IPS-NIHi7 (cell line): ENCODE measurements at regions not wholly inside any gene's neighbourhood (a gene's known extent, or its start where the extent isn't known, plus 50 kb on each side); places are given as distances from the start of the nearest gene placed in this dataset.

Experiments
- DNase-seq: peaks from one replicate; pipeline ENCODE4 v3.0.0; 2012; ENCODE audit warnings: mixed read lengths; ENCODE audit errors: extremely low spot score

- DNase-seq = no peak
These were observed 769.4 kb upstream of the USP15 start for GRCh38 chr12:61490526-61491498.

DNA sequence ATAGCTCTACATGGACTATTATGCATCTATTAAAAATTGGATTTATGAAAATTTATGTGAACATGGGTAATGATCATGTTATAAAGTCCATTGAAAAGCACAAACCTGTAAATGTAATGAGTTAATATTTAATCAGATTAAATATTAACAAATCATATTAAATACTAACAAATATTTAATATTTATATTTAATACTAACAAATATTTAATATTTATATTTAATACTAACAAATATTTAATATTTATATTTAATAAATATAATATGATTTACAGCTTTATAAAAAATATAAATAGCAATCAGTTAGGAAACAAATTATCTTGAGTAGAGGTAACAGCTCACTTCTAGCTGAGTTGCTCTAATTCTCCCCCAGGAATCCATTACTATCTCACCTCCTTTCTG, 758.0 kb upstream of the USP15 start:
- DNase-seq = no peak

DNA sequence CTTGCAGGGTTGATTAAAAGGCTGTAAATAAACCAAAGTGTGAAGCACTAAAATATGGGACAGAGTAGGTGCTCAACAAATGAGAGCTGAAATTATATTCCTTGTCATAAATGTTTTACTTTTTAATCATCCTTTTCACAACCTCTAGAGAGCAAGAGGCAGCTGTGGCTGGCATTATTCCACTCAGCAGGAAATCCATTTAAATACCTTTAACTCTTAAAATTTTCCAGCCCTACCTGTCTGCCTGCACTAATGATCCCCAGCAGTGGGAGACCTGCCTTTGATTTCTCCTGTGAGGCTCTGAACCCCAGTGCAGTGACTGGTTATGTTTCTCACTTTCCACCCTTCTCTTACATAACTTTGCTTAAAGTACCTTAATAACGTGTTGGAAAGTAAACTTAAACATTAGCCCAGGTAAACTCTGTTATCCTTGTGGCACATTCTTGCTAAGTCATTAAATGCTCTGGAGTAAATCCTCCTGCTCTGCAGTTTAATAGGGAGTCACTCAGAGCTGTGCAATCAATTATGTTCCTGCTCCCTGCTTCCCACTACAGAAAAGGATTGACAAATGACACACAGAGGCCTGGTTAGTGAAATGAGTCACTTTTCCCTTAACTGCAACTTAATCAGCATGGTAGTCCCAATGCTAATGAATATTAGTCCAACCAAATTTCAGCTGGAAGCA, 755.7 kb upstream of the USP15 start:
- peak; percentile 56 for DNase-seq

- DNase-seq = no peak
These were observed 746.7 kb upstream of the USP15 start for GRCh38 chr12:61513499-61513898.

- DNase-seq = no peak
These were observed 746.2 kb upstream of the USP15 start for GRCh38 chr12:61514016-61514415.

DNA sequence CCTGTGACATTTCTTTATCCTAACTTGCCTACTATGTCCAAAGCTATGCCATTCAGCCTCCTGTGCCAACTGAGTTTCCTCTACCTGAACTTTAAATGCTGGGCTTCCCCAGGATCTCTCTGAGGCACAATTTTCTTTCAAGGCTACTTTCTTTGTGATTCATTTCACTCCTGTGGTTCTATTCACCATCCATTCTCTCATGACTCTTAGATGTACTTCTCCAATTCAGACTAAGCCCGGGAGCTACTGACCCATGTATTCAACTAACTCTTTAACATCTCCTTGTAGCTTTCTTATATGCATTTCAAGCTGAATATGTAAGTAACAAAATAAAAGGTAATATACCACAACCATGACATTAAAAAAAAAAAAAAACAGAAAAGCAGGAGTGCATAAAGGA, 738.9 kb upstream of the USP15 start:
- peak; percentile 24 for DNase-seq

DNA sequence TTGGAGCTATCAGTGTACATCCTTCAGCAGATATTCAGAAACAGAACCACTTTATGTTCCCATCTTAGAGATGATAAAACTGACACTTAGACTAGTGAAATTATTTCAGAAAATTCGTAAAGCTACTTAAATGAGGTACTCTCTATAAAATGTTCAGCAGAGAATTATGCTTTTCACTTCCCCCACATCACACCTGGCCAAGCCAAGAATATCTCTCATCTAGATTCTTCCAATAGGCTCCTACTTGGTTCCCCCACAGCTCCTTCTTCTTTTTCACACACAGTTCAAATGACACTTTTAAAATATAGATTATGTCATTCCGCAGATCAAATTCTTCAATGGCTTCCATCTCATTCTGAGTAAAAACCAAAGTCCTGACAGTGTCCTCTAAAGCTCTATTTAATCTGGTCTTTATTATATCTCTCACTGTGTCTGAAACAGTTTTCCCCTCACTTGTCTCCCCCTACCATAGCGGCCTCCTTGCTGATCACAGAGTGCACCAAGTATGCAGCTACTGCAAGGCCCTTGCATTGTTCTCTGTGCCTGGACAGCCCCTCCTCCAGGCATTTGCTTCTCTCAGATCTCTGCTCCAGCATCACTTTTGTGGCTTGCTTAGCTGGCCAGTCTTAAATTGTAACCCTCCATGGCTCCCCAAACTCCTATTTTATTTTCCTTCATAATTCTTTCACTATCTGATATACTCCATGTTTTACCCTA, 736.8 kb upstream of the USP15 start:
- DNase-seq = no peak

GRCh38 chr12:61524851-61525250, 735.4 kb upstream of the USP15 start:
- DNase-seq = no peak

DNA sequence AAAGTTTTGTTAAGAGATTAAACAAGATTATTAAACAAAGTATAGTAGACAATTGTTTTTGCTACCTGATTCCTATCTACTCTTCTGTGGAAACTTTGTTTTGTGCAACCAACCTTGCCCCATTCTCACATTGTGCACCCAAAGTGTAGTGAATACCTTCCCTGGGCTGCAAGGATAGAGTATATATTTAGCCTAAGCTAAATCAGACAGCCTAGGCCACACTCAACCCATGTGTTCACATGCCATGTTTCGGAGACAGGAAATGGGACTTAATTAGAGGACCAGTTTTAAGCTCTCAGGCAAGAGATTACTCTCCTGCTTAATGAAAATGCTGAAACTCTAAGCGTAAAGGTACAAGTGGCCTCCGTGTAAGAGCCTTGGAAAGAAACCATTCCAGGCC, 734.9 kb upstream of the USP15 start:
- no peak for DNase-seq

DNA sequence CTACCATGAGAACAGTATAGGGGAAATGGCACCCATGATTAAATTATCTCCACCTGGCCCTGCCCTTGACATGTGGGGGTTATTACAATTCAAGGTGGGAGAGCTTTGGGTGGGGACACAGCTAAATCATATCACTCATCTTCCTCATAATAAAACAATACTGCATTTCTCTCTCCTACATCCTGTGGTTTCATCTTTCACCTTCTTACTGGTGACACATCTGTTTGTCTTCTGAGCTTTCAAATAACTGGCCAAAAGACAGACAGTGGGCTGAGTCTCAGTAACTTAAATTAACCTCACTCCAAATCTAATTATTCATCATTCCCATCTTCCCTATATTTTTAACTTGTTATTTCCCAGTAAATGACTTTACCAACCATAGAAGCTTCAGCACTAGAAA, 729.7 kb upstream of the USP15 start:
- DNase-seq = no peak

DNA sequence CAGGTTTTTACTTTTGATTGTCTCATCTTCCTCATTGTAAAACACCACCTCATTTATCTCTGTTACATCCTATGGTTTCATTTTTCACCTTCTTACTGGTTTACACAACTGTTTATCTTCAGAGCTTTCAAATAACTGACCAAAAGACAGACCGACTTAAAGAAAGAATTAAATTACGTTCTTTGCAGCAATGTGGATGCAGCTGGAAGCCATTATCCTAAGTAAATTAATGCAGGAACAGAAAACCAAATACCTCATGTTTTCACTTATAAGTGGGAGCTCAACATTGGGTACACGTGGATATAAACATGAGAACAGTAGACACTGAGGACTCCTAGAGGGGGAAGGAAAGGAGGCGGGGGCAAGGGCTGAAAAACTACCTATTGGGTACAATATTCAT, 729.0 kb upstream of the USP15 start:
- no peak for DNase-seq

- DNase-seq = no peak
These were observed 724.1 kb upstream of the USP15 start for GRCh38 chr12:61536117-61536516.

GRCh38 chr12:61536525-61536924, 723.7 kb upstream of the USP15 start:
- no peak for DNase-seq

GRCh38 chr12:61538951-61539350, 721.3 kb upstream of the USP15 start:
- DNase-seq = peak; percentile 34

DNA sequence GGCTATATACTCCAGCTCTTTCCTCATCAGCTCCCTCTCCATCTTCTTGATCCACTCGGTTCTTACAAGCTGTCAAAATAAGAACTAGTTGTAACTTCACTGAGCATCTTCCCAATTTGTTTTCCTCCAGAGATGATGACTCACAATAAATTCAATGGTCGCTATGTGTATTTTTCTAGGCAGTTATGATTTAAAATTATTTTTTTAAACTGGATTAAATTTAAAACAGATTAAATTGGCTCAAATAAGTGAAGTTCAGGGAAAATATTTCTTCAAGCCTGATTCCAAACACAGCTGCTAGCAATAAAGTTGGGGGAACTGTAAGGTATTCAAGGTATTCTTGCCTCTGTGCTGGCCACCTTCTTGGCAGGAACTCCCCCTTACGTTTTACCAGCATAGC, 717.7 kb upstream of the USP15 start:
- no peak for DNase-seq

- DNase-seq = peak; percentile 16
These were observed 713.9 kb upstream of the USP15 start for GRCh38 chr12:61546296-61546695.

DNA sequence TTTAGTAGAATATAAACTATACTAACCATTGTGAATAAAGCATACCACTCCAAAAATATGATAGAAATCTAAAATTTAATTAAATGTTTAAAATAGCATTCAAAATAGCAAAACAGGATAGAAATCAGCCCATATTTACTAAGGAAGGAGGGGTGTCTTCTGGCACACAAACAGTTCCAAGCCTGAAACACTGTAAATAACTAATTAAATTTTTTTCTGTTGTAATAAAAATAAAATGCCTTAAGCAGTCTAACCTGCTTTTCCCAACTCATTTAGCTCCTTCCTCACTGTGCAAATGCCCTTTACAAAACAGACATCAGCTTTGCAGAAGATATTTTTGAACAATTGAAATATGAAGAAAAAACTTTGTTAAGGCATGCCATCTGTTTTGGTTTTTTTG, 707.1 kb upstream of the USP15 start:
- no peak for DNase-seq

- no peak for DNase-seq
These were observed 705.8 kb upstream of the USP15 start for GRCh38 chr12:61554268-61555008.

GRCh38 chr12:61563665-61564450, 696.3 kb upstream of the USP15 start:
- no peak for DNase-seq

GRCh38 chr12:61564466-61564865, 695.7 kb upstream of the USP15 start:
- DNase-seq = no peak

DNA sequence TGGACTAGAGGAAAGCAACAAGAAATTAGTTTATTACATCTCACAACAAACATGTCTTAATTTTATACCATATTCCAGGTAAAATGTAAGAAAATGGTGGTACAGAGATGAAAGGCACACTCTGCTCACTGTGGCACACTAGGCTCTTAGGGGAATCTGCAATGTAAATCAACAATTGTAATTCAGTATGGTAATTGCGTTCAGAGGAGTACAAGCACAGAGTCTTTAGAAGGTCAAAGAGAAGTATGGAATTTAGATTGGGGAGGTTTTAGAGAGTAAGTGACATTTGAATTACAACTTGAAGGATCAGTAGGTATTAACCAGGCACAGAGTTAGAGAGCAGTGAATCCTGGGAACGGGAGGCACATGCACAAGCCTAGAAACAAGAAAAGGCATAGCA, 694.0 kb upstream of the USP15 start:
- DNase-seq = peak; percentile 9
